ENCODE measurements at regions not wholly inside any gene's neighbourhood (a gene's known extent, or its start where the extent isn't known, plus 50 kb on each side); places are given as distances from the start of the nearest gene placed in this dataset.

GRCh38 chr2:58871469-58872142 lies 630.5 kb upstream of the FANCL start:
- H3K27me3 ChIP-seq (ENCODE audit: insufficient read depth, low read depth, low read length) = no peaks in the 10 kb centered on the region

GRCh38 chr2:58870704-58871103 lies 629.6 kb upstream of the FANCL start:
- H3K9me2 ChIP-seq (ENCODE audit: insufficient read depth, low read length) = no peaks in the 10 kb centered on the region
- no peak overlapping the region for H3K9ac ChIP-seq (ENCODE audit: low read length)
- no peak overlapping the region for H2AFZ ChIP-seq (ENCODE audit: low read depth, low read length)
- H3K4me2 ChIP-seq (ENCODE audit: low read length) = no peak overlapping the region
- no peaks in the 10 kb centered on the region for H3K27me3 ChIP-seq (ENCODE audit: insufficient read depth, low read depth, low read length)
- no peaks in the 10 kb centered on the region for H3K79me2 ChIP-seq (replicated peaks; ENCODE audit: insufficient read depth, low read length)
- TF ChIP-seq CTCF (IDR thresholded peaks at IDR 0.05; ENCODE audit: poor library complexity, severe bottlenecking) (no peak), MXI1 (conservative IDR thresholded peaks at IDR 0.05; ENCODE audit: poor library complexity, severe bottlenecking) (no peak)
- no peaks in the 10 kb centered on the region for H3K9me3 ChIP-seq (ENCODE audit: low read length)
- H4K20me1 ChIP-seq (ENCODE audit: insufficient read depth) = no peaks in the 10 kb centered on the region
- no peak overlapping the region for H3K4me3 ChIP-seq (ENCODE audit: low read length)
- no peaks in the 10 kb centered on the region for H3K36me3 ChIP-seq (ENCODE audit: insufficient read depth, low read length)
- no peaks in the 10 kb centered on the region for H3F3A ChIP-seq (ENCODE audit: insufficient read depth, low read length, poor library complexity, severe bottlenecking)
- H3K27ac ChIP-seq (ENCODE audit: low read length) = no peak overlapping the region

More at GRCh38 chr2:58871469-58872142, 630.5 kb upstream of the FANCL start:
- Histone ChIP-seq H3K9me3 (ENCODE audit: low read length) (no peaks in the 10 kb centered on the region), H3F3A (ENCODE audit: insufficient read depth, low read length, poor library complexity, severe bottlenecking) (no peaks in the 10 kb centered on the region), H3K9me2 (ENCODE audit: insufficient read depth, low read length) (no peaks in the 10 kb centered on the region), H3K9ac (ENCODE audit: low read length) (no peak overlapping the region), H3K27ac (ENCODE audit: low read length) (no peak overlapping the region), H3K36me3 (ENCODE audit: insufficient read depth, low read length) (no peaks in the 10 kb centered on the region), H3K4me3 (ENCODE audit: low read length) (no peak overlapping the region), H3K4me2 (ENCODE audit: low read length) (no peak overlapping the region), H4K20me1 (ENCODE audit: insufficient read depth) (no peaks in the 10 kb centered on the region), H3K79me2 (replicated peaks; ENCODE audit: insufficient read depth, low read length) (no peaks in the 10 kb centered on the region), H2AFZ (ENCODE audit: low read depth, low read length) (no peak overlapping the region)
- TF ChIP-seq MXI1 (conservative IDR thresholded peaks at IDR 0.05; ENCODE audit: poor library complexity, severe bottlenecking) = no peak
- no peak for TF ChIP-seq RAD21 (conservative IDR thresholded peaks at IDR 0.05)
- no peak for TF ChIP-seq EP300 (conservative IDR thresholded peaks at IDR 0.05; ENCODE audit: poor library complexity, severe bottlenecking)
- no peak for TF ChIP-seq CTCF (IDR thresholded peaks at IDR 0.05; ENCODE audit: poor library complexity, severe bottlenecking)
- TF ChIP-seq EZH2 (IDR thresholded peaks at IDR 0.05; ENCODE audit: borderline replicate concordance, insufficient read depth, low read length, poor library complexity, severe bottlenecking) = no peak
- no peak for TF ChIP-seq POLR2AphosphoS5 (IDR thresholded peaks at IDR 0.05)
- TF ChIP-seq REST (IDR thresholded peaks at IDR 0.05; ENCODE audit: borderline replicate concordance) = no peak
- no peak for TF ChIP-seq SMC3 (conservative IDR thresholded peaks at IDR 0.05; ENCODE audit: poor library complexity)
- TF ChIP-seq TAF1 (IDR thresholded peaks at IDR 0.05; ENCODE audit: low read depth) = no peak
